ENCODE measurements at regions not wholly inside any gene's neighbourhood (a gene's known extent, or its start where the extent isn't known, plus 50 kb on each side); places are given as distances from the start of the nearest gene placed in this dataset.
A peak's percentile ranks its signal among the peaks of the same experiment; 100 is the strongest.
"Not testable (repeated sequence)": the region's sequence is repeated elsewhere in the genome, so short reads cannot be mapped to it uniquely, and the experiment has no call there.

DNA sequence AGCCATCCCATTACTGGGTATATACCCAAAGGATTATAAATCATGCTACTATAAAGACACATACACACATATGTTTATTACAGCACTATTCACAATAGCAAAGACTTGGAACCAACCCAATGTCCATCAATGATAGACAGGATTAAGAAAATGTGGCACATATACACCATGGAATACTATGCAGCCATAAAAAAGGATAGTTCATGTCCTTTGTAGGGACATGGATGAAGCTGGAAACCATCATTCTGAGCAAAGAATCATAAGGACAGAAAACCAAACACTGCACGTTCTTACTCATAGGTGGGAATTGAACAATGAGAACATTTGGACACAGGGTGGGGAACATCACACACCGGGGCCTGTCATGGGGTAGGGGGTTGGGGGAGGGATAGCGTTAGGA, 60.3 kb upstream of the NMU start:
- DNase-seq; intact Hi-C loops (cut with DNase I, micrococcal nuclease); ATAC-seq: not testable (repeated sequence)

DNA sequence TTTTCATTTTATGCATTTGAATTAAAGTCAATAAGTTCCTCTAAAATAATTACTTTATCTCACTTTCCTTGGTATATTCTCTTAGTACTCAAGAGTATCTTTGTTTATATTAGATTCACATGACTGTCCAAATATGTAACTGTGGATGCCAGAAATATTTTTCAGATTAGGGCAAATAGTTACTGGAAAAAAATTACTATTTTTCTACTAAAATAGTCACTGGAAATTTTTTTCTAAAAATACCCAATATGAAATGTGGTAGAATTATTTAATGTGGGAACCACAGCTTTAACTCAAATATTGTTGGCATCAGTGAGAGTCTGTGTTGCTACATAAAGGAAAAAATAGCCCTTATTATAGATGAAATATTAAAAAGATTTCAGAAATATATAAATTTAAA, 70.4 kb upstream of the NMU start:
- no peak for DNase-seq
- ATAC-seq, result no peak
- intact Hi-C loops (cut with DNase I, micrococcal nuclease), result no loop called here

DNA sequence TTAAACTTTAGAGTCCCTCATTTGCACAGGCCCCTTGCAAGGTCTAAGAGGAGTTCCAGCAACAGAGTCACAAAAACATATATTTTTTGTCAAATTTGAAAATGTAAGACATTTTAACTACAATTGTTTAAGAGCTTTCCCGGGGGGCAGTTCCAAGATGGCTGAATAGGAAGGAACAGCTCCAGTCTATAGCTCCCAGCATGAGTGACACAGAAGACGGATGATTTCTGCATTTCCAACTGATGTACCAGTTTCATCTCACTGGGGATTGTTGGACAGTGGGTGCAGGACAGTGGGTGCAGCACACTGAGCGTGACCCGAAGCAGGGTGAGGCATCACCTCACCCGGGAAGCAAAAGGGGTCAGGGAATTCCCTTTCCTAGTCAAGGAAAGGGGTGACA, 71.4 kb upstream of the NMU start:
- intact Hi-C loops (cut with DNase I, micrococcal nuclease), result no loop called here
- DNase-seq, result no peak
- no peak for ATAC-seq

DNA sequence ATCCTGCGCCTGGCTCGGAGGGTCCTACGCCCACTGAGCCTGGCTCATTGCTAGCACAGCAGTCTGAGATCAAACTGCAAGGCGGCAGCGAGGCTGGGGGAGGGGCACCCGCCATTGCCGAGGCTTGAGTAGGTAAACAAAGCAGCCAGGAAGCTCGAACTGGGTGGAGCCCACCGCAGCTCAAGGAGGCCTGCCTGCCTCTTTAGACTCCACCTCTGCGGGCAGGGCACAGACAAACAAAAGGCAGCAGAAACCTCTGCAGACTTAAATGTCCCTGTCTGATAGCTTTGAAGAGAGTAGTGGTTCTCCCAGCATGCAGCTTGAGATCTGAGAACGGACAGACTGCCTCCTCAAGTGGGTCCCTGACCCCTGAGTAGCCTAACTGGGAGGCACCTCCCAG, 71.9 kb upstream of the NMU start:
- DNase-seq; ATAC-seq; intact Hi-C loops (cut with DNase I, micrococcal nuclease): not testable (repeated sequence)

DNA sequence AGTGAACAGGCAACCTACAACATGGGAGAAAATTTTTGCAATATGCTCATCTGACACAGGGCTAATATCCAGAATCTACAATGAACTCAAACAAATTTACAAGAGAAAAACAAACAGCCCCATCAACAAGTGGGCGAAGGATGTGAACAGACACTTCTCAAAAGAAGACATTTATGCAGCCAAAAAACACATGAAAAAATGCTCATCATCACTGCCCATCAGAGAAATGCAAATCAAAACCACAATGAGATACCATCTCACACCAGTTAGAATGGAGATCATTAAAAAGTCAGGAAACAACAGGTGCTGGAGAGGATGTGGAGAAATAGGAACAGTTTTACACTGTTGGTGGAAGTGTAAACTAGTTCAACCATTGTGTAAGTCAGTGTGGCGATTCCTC, 76.7 kb upstream of the NMU start:
- ATAC-seq; DNase-seq; intact Hi-C loops (cut with DNase I, micrococcal nuclease): not testable (repeated sequence)

DNA sequence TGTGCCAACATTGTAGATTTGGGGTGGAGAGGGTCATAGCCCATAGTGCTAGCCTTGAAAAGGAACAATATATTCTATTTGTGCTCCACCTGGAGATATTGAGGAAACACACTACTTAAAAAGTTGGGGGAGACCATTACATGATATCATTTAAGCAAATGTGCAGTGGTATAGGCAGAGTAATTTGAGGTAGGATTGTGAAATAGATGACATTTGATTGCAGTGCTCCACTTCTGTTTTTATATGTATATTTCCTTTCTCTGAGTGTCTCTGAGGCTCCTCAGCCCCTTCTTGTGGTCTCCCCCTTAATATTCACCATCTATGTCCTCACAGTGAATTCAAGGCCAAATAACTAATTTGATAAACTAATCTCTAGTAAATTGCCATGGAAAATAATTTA, 85.6 kb upstream of the NMU start:
- intact Hi-C loops (cut with DNase I, micrococcal nuclease), result no loop called here
- ATAC-seq, result no peak
- no peak for DNase-seq

DNA sequence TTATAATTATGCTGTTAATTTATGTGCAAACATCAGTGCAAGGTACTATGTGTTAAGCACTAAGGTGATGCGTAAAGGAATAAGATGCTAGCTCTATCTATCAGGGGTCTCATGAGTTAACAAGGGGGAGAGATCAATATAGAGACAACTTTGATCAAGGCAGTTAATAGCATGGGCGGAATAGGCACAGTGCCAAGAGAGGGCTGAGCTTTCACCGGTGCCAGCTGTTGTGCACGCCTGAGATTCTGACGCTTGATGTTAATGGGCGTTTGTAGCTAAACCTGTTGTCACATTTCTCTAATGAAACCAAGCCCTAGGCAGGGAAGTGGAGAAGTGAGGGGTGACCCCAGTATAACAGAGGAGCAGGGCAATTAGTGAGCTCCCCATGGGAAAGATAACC, 86.0 kb upstream of the NMU start:
- ATAC-seq (no peak), DNase-seq (no peak)
- intact Hi-C loops (cut with DNase I, micrococcal nuclease), result no loop called here

DNA sequence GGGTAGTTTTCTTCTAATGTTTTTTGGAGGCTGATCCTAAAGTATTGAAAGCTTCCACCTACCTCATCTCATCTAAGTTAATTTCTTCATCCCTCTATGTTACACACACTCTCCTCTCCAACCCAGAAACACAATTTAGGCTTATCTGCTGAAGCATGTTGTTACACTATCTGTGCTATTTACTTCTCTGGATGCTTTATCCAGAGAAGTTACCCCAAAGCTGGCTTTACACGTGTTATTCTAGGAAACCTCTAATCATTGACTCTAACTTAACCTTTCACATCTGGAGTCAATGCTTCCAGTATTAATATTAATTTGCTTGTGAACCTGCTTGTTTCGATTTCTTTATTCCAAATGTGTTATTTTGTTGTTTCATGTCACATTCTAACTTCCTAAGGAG, 87.3 kb upstream of the NMU start:
- ATAC-seq (no peak), DNase-seq (no peak)
- intact Hi-C loops (cut with DNase I, micrococcal nuclease), result no loop called here

DNA sequence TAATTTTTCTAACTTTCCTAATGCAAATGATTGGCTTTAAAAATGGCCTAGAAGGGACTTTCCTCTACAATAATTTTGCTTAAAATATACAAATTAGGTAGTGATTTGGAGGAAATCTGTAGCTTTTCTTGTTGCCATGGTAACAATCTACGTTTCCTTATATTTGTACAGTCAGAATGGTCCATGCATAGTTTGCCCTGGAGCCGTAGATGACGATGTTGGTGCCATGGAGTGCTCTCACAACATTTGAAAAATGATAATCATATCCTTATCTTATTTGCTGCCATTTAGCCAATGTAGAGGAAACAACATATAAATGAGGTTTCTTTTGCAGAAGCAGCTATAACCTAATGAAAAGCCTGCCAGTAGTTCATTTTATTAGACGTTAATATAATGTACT, 89.0 kb upstream of the NMU start:
- DNase-seq, result no peak
- intact Hi-C loops (cut with DNase I, micrococcal nuclease), result no loop called here
- no peak for ATAC-seq

DNA sequence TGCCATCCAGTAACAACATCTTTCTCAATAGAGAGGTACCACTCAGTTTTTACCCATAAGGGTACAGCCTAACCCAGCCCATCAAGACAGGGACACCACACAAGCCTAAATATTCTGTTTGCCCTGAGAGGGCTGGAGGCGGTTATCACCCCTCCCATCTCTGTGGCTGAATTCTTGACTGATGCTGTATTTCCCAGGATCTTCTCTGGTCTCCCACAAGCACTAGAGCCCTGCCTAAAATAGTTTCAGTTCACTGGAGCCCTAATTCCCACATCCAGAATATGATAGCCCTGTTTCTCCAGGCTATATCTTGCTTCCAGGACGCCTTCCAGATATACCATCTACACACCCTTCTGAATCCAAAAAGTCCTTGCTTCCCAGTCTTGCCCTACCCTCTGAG, 91.6 kb upstream of the NMU start:
- intact Hi-C loops (cut with DNase I, micrococcal nuclease), result no loop called here
- no peak for ATAC-seq
- no peak for DNase-seq

DNA sequence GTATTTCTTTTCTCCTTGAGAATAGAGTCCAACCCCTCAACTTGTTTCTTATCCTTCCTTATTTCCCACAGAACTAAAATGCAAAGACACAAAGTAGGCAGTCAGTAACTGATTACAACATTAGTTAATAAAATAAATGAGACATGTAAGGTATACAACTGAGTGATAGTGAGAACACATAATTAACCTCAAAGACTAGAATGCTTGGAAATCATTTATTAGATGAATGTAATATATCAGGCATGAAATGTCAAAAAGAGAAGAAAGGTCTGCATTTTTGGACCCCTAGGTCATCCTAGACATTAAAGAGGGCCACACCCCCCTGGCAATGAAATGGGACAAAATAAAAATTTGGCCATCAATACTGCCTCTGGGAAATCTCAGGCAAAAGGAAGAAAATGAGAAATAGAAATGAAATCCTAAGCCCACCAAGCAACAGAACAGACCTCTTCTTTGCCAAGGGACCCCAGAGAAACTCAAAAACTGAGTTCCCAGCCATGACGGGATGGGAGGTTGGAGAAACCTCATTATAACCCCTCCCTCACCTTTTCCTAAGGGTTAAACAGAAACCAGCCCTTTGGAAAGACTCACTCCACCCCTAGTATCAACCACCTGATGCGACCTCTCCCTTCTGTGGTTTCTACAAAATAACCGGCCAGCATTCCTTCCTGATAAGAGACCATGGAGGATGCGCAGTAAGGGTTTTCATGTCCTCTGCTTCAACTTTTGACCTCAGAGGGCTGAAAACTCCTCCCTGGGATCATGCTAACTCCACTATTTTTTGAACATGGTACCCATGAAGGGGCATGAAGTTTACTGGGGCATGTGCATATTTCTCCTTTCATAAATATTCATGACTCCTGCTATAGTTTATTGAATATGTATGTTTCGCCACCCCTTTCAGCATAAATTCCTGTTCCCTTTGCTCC, 90.0 kb upstream of the EXOC1L start:
- intact Hi-C loops (cut with DNase I, micrococcal nuclease), result no loop called here
- DNase-seq (no peak), ATAC-seq (no peak)

DNA sequence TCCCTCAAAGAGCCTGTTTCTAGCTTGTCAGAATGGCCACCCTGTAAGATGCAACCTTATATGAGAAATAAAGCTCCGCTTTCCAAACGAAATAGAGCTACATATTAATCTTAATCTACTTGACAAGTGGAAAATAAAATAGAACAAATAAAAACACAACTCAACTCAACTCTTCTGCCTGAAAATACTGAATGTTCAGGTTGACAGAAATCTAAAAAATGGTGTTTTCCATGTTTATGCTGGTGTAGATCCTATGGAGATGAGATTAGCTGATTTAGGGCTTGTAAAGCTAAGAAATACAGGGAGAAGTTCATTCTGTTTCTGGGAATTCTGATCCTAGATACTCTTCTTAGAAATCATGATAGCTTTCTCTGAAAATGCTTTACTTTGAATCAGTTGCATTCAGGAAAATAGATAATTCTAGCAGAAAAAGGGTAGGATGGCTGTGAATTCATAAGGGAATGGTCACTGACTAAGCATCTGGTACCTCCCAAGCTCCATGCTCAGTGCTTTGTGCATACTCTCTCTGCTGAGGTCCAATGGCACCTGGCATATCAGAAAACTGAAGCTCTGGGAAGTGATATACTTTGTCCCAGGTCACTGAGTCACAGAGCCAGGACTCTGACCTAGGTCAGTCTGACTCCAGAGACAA, 89.2 kb upstream of the EXOC1L start:
- DNase-seq, result no peak
- ATAC-seq, result no peak
- intact Hi-C loops (cut with DNase I, micrococcal nuclease), result no loop called here

DNA sequence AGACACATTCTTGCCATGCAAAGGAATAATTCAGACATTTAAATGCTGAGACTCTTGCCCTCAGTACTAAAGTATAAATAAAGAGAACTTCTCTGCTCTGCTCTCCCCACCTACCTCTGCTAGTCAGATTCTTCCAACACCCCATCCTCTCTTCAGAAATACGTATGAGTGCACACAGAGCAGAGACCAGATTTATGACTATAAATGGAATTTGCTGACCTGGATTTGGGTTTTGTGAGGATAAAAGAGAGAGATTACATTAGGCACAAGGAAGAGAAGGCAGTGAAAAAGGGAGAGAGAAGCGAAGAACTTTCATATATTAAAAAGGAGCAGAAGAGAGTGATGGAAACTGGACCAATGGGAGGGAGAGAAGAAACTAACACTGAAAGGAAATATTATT, 87.6 kb upstream of the EXOC1L start:
- ATAC-seq (no peak), DNase-seq (no peak)
- intact Hi-C loops (cut with DNase I, micrococcal nuclease), result no loop called here

DNA sequence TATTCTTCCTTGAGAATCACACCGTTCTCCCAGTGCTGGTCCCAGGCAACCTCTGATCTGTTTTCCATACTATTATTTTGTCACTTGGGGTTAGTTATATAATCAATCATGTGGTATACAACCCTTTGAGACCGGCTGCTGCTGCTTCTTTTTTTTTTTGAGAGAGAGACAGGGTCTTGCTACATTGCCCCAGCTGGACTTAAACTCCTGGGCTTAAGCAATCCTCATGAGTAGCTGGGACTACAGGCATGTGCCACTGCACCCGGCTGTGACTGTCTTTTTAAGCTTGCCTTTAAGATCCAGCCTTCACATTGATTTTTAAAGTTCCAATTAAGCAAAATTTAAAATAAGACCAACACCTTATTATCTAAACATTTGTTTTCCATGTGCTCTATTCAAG, 86.7 kb upstream of the EXOC1L start:
- no peak for ATAC-seq
- DNase-seq, result no peak
- intact Hi-C loops (cut with DNase I, micrococcal nuclease), result no loop called here

DNA sequence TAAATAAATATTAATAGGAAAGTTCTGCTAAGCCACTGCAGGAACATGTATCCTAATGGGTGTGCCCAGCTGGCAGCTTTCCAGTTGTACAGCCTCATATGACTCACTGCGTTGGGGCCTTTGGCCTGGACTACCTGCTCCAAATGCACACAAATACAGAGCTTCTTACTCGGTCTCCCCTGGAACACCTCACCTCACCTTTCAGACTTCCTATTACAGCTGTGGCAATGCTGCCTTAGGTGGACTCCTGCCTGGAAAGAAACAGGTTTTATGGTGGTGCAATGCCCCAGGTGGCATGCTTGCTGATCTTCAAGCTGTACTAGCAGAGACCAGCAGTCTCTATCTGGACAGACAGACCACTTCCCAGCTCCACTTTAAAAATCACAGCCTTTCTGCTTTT, 85.7 kb upstream of the EXOC1L start:
- intact Hi-C loops (cut with DNase I, micrococcal nuclease), result no loop called here
- ATAC-seq (peak; percentile 99), DNase-seq (peak; percentile 91 to 93)

DNA sequence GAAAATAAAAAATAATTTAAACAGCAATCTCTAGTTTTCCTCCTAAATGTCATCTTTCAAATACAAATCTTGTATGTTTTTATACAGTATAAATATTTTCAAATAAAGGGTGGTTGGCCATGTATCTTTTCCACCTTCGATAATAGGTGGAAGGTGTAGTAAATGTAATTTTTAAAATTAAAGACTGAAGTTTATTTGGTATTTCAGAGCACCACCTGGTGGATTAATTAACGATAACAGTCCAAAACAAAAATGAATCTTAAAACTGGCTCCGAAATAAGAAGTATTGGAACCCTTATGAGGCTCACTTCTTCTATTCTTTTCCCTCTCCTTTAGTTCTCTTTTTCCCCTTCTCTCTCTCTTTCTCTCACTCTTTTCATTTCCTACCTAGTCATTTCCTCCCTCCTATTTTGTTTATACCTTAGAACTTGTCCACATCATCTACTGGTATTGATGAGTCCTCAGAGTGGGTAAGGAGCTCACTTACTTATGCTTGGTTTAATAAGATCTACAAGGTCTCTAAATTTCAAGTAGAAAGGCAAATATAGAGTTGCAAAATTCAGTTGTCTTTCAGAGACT, 82.9 kb upstream of the EXOC1L start:
- DNase-seq (no peak), ATAC-seq (no peak)
- intact Hi-C loops (cut with DNase I, micrococcal nuclease), result no loop called here

DNA sequence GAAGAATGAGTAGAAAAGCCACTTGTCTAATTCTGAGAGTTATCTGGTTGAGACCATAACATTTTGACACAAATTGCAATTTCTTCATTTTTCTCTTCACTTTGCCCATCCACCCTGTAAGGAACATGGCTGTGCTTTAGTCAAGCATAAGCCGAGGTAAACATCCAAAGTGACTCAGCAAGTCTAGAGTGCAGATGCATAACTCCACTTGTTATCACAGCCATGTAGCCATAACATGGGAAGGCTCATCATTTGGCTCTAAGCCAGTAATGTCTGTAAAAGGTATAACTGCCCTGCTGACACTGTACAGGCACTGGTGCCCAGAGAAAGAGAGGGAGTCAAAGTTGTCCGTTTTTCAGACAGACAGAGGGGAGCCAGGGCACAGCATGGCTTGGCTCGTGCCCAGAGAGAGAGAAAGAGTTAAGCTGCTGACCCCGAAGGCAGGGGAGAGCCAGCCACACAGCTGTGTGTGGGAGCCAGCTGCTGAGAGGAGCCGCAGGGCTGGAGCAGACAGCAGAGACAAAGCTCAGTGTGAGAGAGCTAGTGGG, 76.9 kb upstream of the EXOC1L start:
- intact Hi-C loops (cut with DNase I, micrococcal nuclease), result no loop called here
- DNase-seq (no peak), ATAC-seq (no peak)

DNA sequence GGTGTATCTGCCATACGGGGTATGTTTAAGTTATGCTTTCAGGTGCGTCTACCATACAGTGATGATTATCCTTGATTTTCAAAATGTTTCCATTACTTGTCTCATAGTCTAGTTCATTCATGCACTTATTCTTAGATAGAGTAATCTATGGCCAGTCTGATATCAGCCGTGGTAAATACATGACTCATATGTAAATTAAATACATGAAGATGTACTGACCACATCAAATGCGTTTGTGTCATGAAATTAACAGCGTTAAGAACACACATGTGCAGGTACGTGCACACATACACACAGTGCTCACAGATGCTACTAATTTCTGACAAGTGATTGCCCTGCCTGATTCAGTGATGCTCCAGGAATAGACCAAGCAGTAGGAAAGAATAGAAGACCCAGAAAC, 75.2 kb upstream of the EXOC1L start:
- ATAC-seq (no peak), DNase-seq (no peak)
- intact Hi-C loops (cut with DNase I, micrococcal nuclease), result no loop called here

DNA sequence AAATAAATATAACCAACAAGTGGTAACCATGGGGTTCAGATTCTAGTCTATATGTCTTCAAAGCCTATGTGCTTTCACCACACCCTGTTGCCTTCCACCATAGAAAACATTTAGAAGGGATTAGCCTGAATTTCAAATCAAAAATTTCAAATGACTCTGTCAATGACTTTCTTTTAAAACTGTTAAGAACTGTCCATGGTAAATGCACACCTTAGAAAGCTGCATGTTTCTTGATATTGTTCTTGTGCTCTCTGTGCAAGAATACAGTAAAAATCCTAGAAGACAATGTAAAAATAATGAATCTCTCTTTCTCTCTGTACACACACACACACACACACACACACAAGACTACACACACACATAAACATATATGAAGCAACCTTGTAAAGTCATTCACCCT, 74.6 kb upstream of the EXOC1L start:
- DNase-seq (no peak), ATAC-seq (no peak)
- intact Hi-C loops (cut with DNase I, micrococcal nuclease), result no loop called here

DNA sequence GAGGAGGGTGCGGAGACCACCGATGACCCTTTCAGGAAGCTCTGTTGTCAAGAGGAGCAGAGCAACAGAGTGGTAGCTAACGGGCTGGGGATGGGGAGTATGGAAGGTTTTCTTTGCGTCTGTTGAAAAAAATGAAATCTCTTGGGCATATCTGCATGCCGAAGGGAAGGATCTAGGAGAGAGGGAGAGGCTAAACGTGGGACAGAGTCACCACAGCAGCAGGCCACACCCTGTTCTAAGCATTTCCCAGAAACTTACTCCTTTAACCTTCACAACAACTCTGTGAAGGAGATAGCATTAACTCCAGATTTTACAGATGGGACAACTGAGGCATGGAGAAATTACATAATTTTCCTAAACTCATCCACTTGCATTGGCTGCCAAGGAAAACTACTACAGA, 71.8 kb upstream of the EXOC1L start:
- DNase-seq (no peak), ATAC-seq (no peak)
- intact Hi-C loops (cut with DNase I, micrococcal nuclease), result no loop called here
